SU-DHL-6 (cell line): ENCODE measurements at regions not wholly inside any gene's neighbourhood (a gene's known extent, or its start where the extent isn't known, plus 50 kb on each side); places are given as distances from the start of the nearest gene placed in this dataset.

Experiments
- H2AFZ ChIP-seq: fragments of 200-600 bp; sonication (generic); 2 replicates; pipeline ENCODE4 v1.6.1; 2014; ENCODE audit warnings: low read depth, mild to moderate bottlenecking, moderate library complexity, mixed read lengths, antibody characterized with exemption, low read length; ENCODE audit not compliant: severe bottlenecking
- H3F3A ChIP-seq: fragments of 200-600 bp; shearing (Covaris generic); 2 replicates; pipeline ENCODE4 v1.6.0; 2016; ENCODE audit warnings: antibody characterized with exemption, mild to moderate bottlenecking; ENCODE audit not compliant: insufficient read depth
- H3K27ac ChIP-seq: fragments of 200-600 bp; sonication (generic); 2 replicates; pipeline ENCODE4 v1.5.1; 2016; ENCODE audit warnings: low read depth, mild to moderate bottlenecking, low read length, moderate library complexity, mixed read lengths
- H3K27me3 ChIP-seq: fragments of 200-600 bp; sonication (generic), shearing (Covaris generic); 2 replicates; pipeline ENCODE4 v1.6.0; 2014; ENCODE audit warnings: mild to moderate bottlenecking, low read length
- H3K36me3 ChIP-seq: fragments of 200-600 bp; sonication (generic); 2 replicates; pipeline ENCODE4 v1.6.1; 2014; ENCODE audit warnings: mild to moderate bottlenecking, low read length, mixed read lengths
- H3K4me2 ChIP-seq: fragments of 300-600, 200-600 bp; shearing (Covaris generic), sonication (generic); 2 replicates; pipeline ENCODE4 v1.6.0; 2014; ENCODE audit warnings: low read length, low read depth, mild to moderate bottlenecking; ENCODE audit not compliant: poor library complexity, severe bottlenecking
- H3K4me3 ChIP-seq: fragments of 200-600 bp; sonication (generic); 2 replicates; pipeline ENCODE4 v1.5.1; 2014; ENCODE audit warnings: antibody characterized with exemption, low read length, mild to moderate bottlenecking, mixed read lengths; ENCODE audit not compliant: insufficient read depth, poor library complexity, severe bottlenecking
- H3K79me2 ChIP-seq: fragments of 200-600 bp; sonication (generic); 2 replicates; pipeline ENCODE4 v1.6.1; 2014; ENCODE audit warnings: mild to moderate bottlenecking, low read length, moderate library complexity; ENCODE audit not compliant: insufficient read depth
- H3K9ac ChIP-seq: fragments of 200-600 bp; sonication (generic); 2 replicates; pipeline ENCODE4 v1.7.0; 2014; ENCODE audit warnings: mild to moderate bottlenecking, low read length
- H3K9me2 ChIP-seq: fragments of 200-600 bp; sonication (generic); replicated peaks from 2 replicates; pipeline ENCODE4 v1.6.1; 2014; ENCODE audit warnings: low read length; ENCODE audit not compliant: insufficient read depth
- H3K9me3 ChIP-seq: fragments of 200-600 bp; sonication (generic); 2 replicates; pipeline ENCODE4 v1.6.1; 2014; ENCODE audit warnings: low read length, mixed read lengths; ENCODE audit not compliant: insufficient read depth
- H4K20me1 ChIP-seq: fragments of 200-600 bp; sonication (generic); 2 replicates; pipeline ENCODE4 v1.6.1; 2014; ENCODE audit warnings: low read depth, mild to moderate bottlenecking, antibody characterized with exemption, low read length, moderate library complexity, mixed read lengths
- CTCF ChIP-seq: fragments of 200-600 bp; sonication (generic); IDR thresholded peaks from one replicate; pipeline ENCODE4 v1.5.1; 2017; ENCODE audit warnings: antibody characterized with exemption, mild to moderate bottlenecking, low read length, moderate library complexity; ENCODE audit not compliant: insufficient read depth, poor library complexity, severe bottlenecking
- EZH2phosphoT487 ChIP-seq: fragments of 200-600 bp; sonication (generic), shearing (Covaris generic); conservative IDR thresholded peaks from 2 replicates; pipeline ENCODE4 v1.6.1; 2018; ENCODE audit warnings: mild to moderate bottlenecking, antibody characterized with exemption, low read length, moderate library complexity, mixed read lengths

GRCh38 chr4:17250591-17250990 is 261.3 kb downstream of the QDPR start:
- Histone ChIP-seq H4K20me1 (no peaks in the 10 kb centered on the region), H2AFZ (no peak overlapping the region), H3K9me2 (no peaks in the 10 kb centered on the region), H3K4me2 (no peak overlapping the region), H3K79me2 (no peaks in the 10 kb centered on the region), H3K27me3 (no peaks in the 10 kb centered on the region), H3F3A (no peaks in the 10 kb centered on the region), H3K9ac (no peak overlapping the region), H3K9me3 (peaks cover 5% of the 10 kb centered on the region; the same call in 1 of the 2 replicates), H3K4me3 (no peak overlapping the region), H3K36me3 (no peaks in the 10 kb centered on the region), H3K27ac (no peak overlapping the region)
- no peak for TF ChIP-seq EZH2phosphoT487
- TF ChIP-seq CTCF: no peak

GRCh38 chr4:17246656-17247055 is 265.2 kb downstream of the QDPR start:
- no peak overlapping the region for H3K4me3 ChIP-seq
- no peak overlapping the region for H3K4me2 ChIP-seq
- H3K9me3 ChIP-seq: peaks cover 5% of the 10 kb centered on the region; the same call in 1 of the 2 replicates

GRCh38 chr4:17241835-17242234 is 270.1 kb downstream of the QDPR start:
- Histone ChIP-seq H3F3A (no peaks in the 10 kb centered on the region), H3K9me2 (no peaks in the 10 kb centered on the region), H3K27ac (no peak overlapping the region), H3K36me3 (no peaks in the 10 kb centered on the region), H3K4me2 (no peak overlapping the region), H3K27me3 (no peaks in the 10 kb centered on the region), H3K9me3 (peaks cover 5% of the 10 kb centered on the region; the same call in 1 of the 2 replicates), H3K4me3 (no peak overlapping the region), H4K20me1 (no peaks in the 10 kb centered on the region), H3K9ac (no peak overlapping the region), H3K79me2 (no peaks in the 10 kb centered on the region), H2AFZ (no peak overlapping the region)
- TF ChIP-seq CTCF (no peak), EZH2phosphoT487 (no peak)

More at GRCh38 chr4:17246656-17247055, 265.2 kb downstream of the QDPR start:
- Histone ChIP-seq H2AFZ (no peak overlapping the region), H3K27me3 (no peaks in the 10 kb centered on the region), H3K79me2 (no peaks in the 10 kb centered on the region), H3K9ac (no peak overlapping the region), H4K20me1 (no peaks in the 10 kb centered on the region), H3K36me3 (no peaks in the 10 kb centered on the region), H3F3A (no peaks in the 10 kb centered on the region), H3K27ac (no peak overlapping the region), H3K9me2 (no peaks in the 10 kb centered on the region)
- TF ChIP-seq EZH2phosphoT487 (no peak), CTCF (no peak)

- Histone ChIP-seq H3K4me3 (no peak overlapping the region), H3K79me2 (no peaks in the 10 kb centered on the region), H3K9ac (no peak overlapping the region), H3K36me3 (no peaks in the 10 kb centered on the region), H3K27ac (no peak overlapping the region), H4K20me1 (no peaks in the 10 kb centered on the region), H2AFZ (no peak overlapping the region), H3F3A (no peaks in the 10 kb centered on the region), H3K9me2 (no peaks in the 10 kb centered on the region), H3K27me3 (no peaks in the 10 kb centered on the region), H3K4me2 (no peak overlapping the region), H3K9me3 (no peaks in the 10 kb centered on the region)
- TF ChIP-seq EZH2phosphoT487 (no peak), CTCF (no peak)
These were observed 273.3 kb downstream of the QDPR start for GRCh38 chr4:17238633-17239032.
